K562 (cell line): ENCODE measurements at regions not wholly inside any gene's neighbourhood (a gene's known extent, or its start where the extent isn't known, plus 50 kb on each side); places are given as distances from the start of the nearest gene placed in this dataset.

Experiments used
- ATAC-seq: fragments of 200-7000 bp; cut with Tn5 transposase; 3 replicates; pipeline ENCODE4 v1.9.1; 2020; ENCODE audit warnings: moderate library complexity
- BruUV-seq: library from RNA; stranded (reverse); fragments of 400-500 nt; replicated peaks from 2 replicates; lab custom pipeline; 2021; lab: Mats Ljungman, UMichigan
- CTCF ChIA-PET: fragments of 300-600 bp; formaldehyde crosslinking; extraction: SDS; loops from one replicate; lab custom pipeline; 2021; ENCODE audit warnings: low intra/inter-chr PET ratio; lab: Yijun Ruan, JAX
- POLR2A ChIA-PET: fragments of 300-600, 350-650 bp; sonication (Branson Sonifier 250); formaldehyde crosslinking; extraction: SDS; loops from one replicate; lab custom pipeline; 2021; ENCODE audit warnings: antibody characterized with exemption, inconsistent platforms; lab: Yijun Ruan, JAX
- DNase-seq, 4 experiments: peaks; one replicate each; pipeline versions ENCODE4 v3.0.0 to v3.0.0-alpha.2; 2011 to 2018; ENCODE audit warnings: low spot score in 3 of 4, mixed read lengths in 3 of 4; ENCODE audit errors: extremely low read depth in 1 of 4
- FAIRE-seq: peaks from 2 replicates; lab custom pipeline; 2011; peaks lifted over from hg19 to GRCh38; lab: Jason Lieb, UNC
- H2AFZ ChIP-seq: 2 replicates; pipeline ENCODE4 v1.6.0; 2011; ENCODE audit warnings: low read depth, low read length, control low read depth, inconsistent platforms
- H3K27ac ChIP-seq: fragments of 200-600 bp; 3 replicates; pipeline ENCODE4 v1.8.0; 2011; ENCODE audit warnings: low read depth, mild to moderate bottlenecking, control low read depth, inconsistent platforms, low read length, moderate library complexity, mixed read lengths; ENCODE audit errors: extremely low read depth
- H3K27me3 ChIP-seq, 2 experiments: fragments of 300-600 bp in 1 of 2; 2 replicates in 1 of 2; 3 replicates in 1 of 2; pipeline versions ENCODE4 v1.6.0 to v1.8.0; 2011; ENCODE audit warnings: inconsistent platforms in 2 of 2, low read length in 2 of 2, mild to moderate bottlenecking in 1 of 2, mixed read lengths in 1 of 2, moderate library complexity in 1 of 2; ENCODE audit not compliant: control insufficient read depth in 2 of 2, insufficient read depth in 2 of 2
- H3K36me3 ChIP-seq: fragments of 300-600 bp; 3 replicates; pipeline ENCODE4 v1.8.0; 2011; ENCODE audit warnings: mild to moderate bottlenecking, low read length, inconsistent platforms; ENCODE audit not compliant: control insufficient read depth, insufficient read depth
- H3K4me1 ChIP-seq, 2 experiments: fragments of 200-600 bp in 1 of 2; replicated peaks in 1 of 2; 2 replicates in 1 of 2; 3 replicates in 1 of 2; pipeline versions ENCODE4 v1.5.1 to v1.8.0; 2011; ENCODE audit warnings: inconsistent platforms in 2 of 2, low read length in 2 of 2, mild to moderate bottlenecking in 1 of 2, mixed read lengths in 1 of 2, moderate library complexity in 1 of 2; ENCODE audit not compliant: control insufficient read depth in 2 of 2, insufficient read depth in 2 of 2
- H3K4me2 ChIP-seq: 2 replicates; pipeline ENCODE4 v1.6.1; 2011; ENCODE audit warnings: low read length, control low read depth, inconsistent platforms, mixed read lengths; ENCODE audit not compliant: insufficient read depth
- H3K4me3 ChIP-seq: fragments of 200-600 bp; sonication (generic), shearing (Covaris generic); 2 replicates; pipeline ENCODE4 v1.5.1; 2016; ENCODE audit warnings: control low read depth, inconsistent platforms
- H3K79me2 ChIP-seq: fragments of 200-600 bp; 3 replicates; pipeline ENCODE4 v1.8.0; 2011; ENCODE audit warnings: low read length, inconsistent platforms; ENCODE audit not compliant: control insufficient read depth, insufficient read depth
- H3K9ac ChIP-seq, 2 experiments: 2 replicates each; pipeline versions ENCODE4 v1.6.0 to v1.6.1; 2011; ENCODE audit warnings: low read depth in 2 of 2, low read length in 2 of 2, control low read depth in 1 of 2, inconsistent platforms in 1 of 2, mild to moderate bottlenecking in 1 of 2, mixed read lengths in 1 of 2; ENCODE audit not compliant: insufficient read depth in 1 of 2
- H3K9me1 ChIP-seq: one replicate; pipeline ENCODE4 v1.6.0; 2011; ENCODE audit warnings: inconsistent platforms, mild to moderate bottlenecking, low read length, moderate library complexity; ENCODE audit not compliant: control insufficient read depth, insufficient read depth
- H3K9me3 ChIP-seq: replicated peaks from 2 replicates; pipeline ENCODE4 v1.5.1; 2011; ENCODE audit warnings: low read depth, low read length, inconsistent platforms; ENCODE audit not compliant: control insufficient read depth, insufficient read depth
- H4K20me1 ChIP-seq: replicated peaks from 2 replicates; pipeline ENCODE4 v1.6.1; 2011; ENCODE audit warnings: low read length, inconsistent platforms, mixed read lengths; ENCODE audit not compliant: control insufficient read depth, insufficient read depth
- CHD4 ChIP-seq: fragments of 200-600 bp; sonication (generic); IDR thresholded peaks from 3 replicates; pipeline ENCODE4 v1.6.1; 2012; ENCODE audit warnings: low read depth, mild to moderate bottlenecking, mixed read lengths, low read length, inconsistent platforms; ENCODE audit not compliant: insufficient read depth, insufficient replicate concordance, poor library complexity, severe bottlenecking
- HIVEP1 ChIP-seq: fragments of 250-450 bp; sonication (Bioruptor Pico); IDR thresholded peaks from 2 replicates; pipeline ENCODE4 v1.4.0; 2020; ENCODE audit warnings: mild to moderate bottlenecking
- HNRNPLL ChIP-seq: fragments of 200-400 bp; formaldehyde crosslinking; IDR thresholded peaks from 2 replicates; pipeline ENCODE4 v1.6.1; 2017; ENCODE audit warnings: low read length, low read depth, mild to moderate bottlenecking; ENCODE audit not compliant: poor library complexity, severe bottlenecking
- KAT2B ChIP-seq: IDR thresholded peaks from one replicate; pipeline ENCODE4 v1.6.1; 2012; ENCODE audit warnings: low read depth, mild to moderate bottlenecking, control low read depth, inconsistent platforms, low read length, moderate library complexity
- RNF219 ChIP-seq: fragments of 250-450 bp; sonication (Bioruptor Pico); IDR thresholded peaks from 2 replicates; pipeline ENCODE4 v1.5.0; 2022; ENCODE audit warnings: mild to moderate bottlenecking
- SREBF2 ChIP-seq: sonication (generic); formaldehyde crosslinking; IDR thresholded peaks from 2 replicates; pipeline ENCODE4 v1.4.0; 2020; ENCODE audit warnings: mild to moderate bottlenecking, missing genetic modification reagents
- TFAM ChIP-seq: fragments of 250-450 bp; sonication (Bioruptor Pico); conservative IDR thresholded peaks from 2 replicates; pipeline ENCODE4 v1.5.0; 2021; ENCODE audit warnings: mild to moderate bottlenecking, moderate library complexity
- TRIM24 ChIP-seq, 2 experiments: fragments of 450-650 bp; IDR thresholded peaks; 2 replicates each; pipeline ENCODE4 v1.6.1; 2016
- ZEB2 ChIP-seq: fragments of 450-650 bp; IDR thresholded peaks from 2 replicates; pipeline ENCODE4 v1.6.1; 2016
- ZNF174 ChIP-seq: fragments of 250-450 bp; sonication (Bioruptor Pico); IDR thresholded peaks from 2 replicates; pipeline ENCODE4 v1.4.0; 2020; ENCODE audit warnings: mild to moderate bottlenecking
- ZNF224 ChIP-seq: sonication (generic); formaldehyde crosslinking; IDR thresholded peaks from 2 replicates; pipeline ENCODE4 v1.8.0; 2022; ENCODE audit warnings: mild to moderate bottlenecking, missing genetic modification reagents
- ZNF395 ChIP-seq: fragments of 200-800 bp; sonication (Bioruptor generic); IDR thresholded peaks from 2 replicates; pipeline ENCODE4 v1.6.1; 2017; ENCODE audit warnings: missing genetic modification characterization, missing compliant biosample characterization
- ZNF518B ChIP-seq: fragments of 250-450 bp; sonication (Bioruptor Pico); IDR thresholded peaks from 2 replicates; pipeline ENCODE4 v1.5.0; 2021; ENCODE audit warnings: mild to moderate bottlenecking, moderate library complexity
- WGBS: fragments of 100-300 bp; shearing (Covaris generic); methylation state at CpG from one replicate; pipeline ENCODE4 v1.1.6; 2016; ENCODE audit warnings: low coverage, mixed read lengths; ENCODE audit not compliant: insufficient coverage; ENCODE audit errors: missing lambda C conversion rate; 5-methylcytosine and 5-hydroxymethylcytosine counted together
- in situ Hi-C: fragments of 300-500 bp; cut with MboI; formaldehyde crosslinking; loops from 4 replicates; pipeline ENCODE4 v1.15.0; 2018; ENCODE audit warnings: inconsistent platforms, mixed read lengths
- intact Hi-C: fragments of 100-400 bp; cut with micrococcal nuclease; formaldehyde crosslinking; loops from 2 replicates; pipeline ENCODE4 v1.14.2; 2022
- TF ChIP-seq, protein P1 (sequence below): sonication (generic); formaldehyde crosslinking; IDR thresholded peaks from 2 replicates; pipeline ENCODE4 v1.8.0; 2022; ENCODE audit warnings: missing genetic modification reagents, mild to moderate bottlenecking, borderline replicate concordance

- in situ Hi-C loops (no loop called here), intact Hi-C loops (no loop called here)
- no peaks in the 10 kb centered on the region for H3K36me3 ChIP-seq
- H3K4me2 ChIP-seq = no peak overlapping the region
- WGBS = 5% methylated on average over 4 of the region's 4 CpGs
- H3K79me2 ChIP-seq = no peaks in the 10 kb centered on the region
- H4K20me1 ChIP-seq = no peaks in the 10 kb centered on the region
- H3K4me1 ChIP-seq = no peaks in the 10 kb centered on the region
- FAIRE-seq (no peak), DNase-seq (no peak), ATAC-seq (no peak)
- H3K4me3 ChIP-seq = no peak overlapping the region
- POLR2A ChIA-PET = no interaction called here
- BruUV-seq = no TSS peak
- no peaks in the 10 kb centered on the region for H3K27me3 ChIP-seq
- no peak overlapping the region for H3K27ac ChIP-seq
- CTCF ChIA-PET = no interaction called here
- H3K9ac ChIP-seq = no peak overlapping the region
- H3K9me3 ChIP-seq = no peaks in the 10 kb centered on the region
- no peak overlapping the region for H2AFZ ChIP-seq
- no peaks in the 10 kb centered on the region for H3K9me1 ChIP-seq
- TF ChIP-seq RNF219 (no peak), TFAM (CRISPR knock-in tag) (no peak), ZNF395 (CRISPR knock-in tag) (no peak), ZNF174 (CRISPR knock-in tag) (no peak), HIVEP1 (CRISPR knock-in tag) (no peak), ZEB2 (no peak), TRIM24 (IDR thresholded peaks at IDR 0.05) (no peak), SREBF2 (CRISPR knock-in tag) (no peak), CHD4 (no peak), KAT2B (no peak), ZNF518B (CRISPR knock-in tag) (no peak), ZNF224 (no peak), HNRNPLL (no peak)
- TF ChIP-seq, protein P1, sequence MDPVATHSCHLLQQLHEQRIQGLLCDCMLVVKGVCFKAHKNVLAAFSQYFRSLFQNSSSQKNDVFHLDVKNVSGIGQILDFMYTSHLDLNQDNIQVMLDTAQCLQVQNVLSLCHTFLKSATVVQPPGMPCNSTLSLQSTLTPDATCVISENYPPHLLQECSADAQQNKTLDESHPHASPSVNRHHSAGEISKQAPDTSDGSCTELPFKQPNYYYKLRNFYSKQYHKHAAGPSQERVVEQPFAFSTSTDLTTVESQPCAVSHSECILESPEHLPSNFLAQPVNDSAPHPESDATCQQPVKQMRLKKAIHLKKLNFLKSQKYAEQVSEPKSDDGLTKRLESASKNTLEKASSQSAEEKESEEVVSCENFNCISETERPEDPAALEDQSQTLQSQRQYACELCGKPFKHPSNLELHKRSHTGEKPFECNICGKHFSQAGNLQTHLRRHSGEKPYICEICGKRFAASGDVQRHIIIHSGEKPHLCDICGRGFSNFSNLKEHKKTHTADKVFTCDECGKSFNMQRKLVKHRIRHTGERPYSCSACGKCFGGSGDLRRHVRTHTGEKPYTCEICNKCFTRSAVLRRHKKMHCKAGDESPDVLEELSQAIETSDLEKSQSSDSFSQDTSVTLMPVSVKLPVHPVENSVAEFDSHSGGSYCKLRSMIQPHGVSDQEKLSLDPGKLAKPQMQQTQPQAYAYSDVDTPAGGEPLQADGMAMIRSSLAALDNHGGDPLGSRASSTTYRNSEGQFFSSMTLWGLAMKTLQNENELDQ = no peak
Observed at GRCh38 chr18:37720663-37721062, 155.1 kb upstream of the CELF4 start.
